HepG2 (cell line): ENCODE measurements at regions not wholly inside any gene's neighbourhood (a gene's known extent, or its start where the extent isn't known, plus 50 kb on each side); places are given as distances from the start of the nearest gene placed in this dataset.

ENCODE experiments used
- ATAC-seq: fragments of 200-7000 bp; cut with Tn5 transposase; 3 replicates; pipeline ENCODE4 v1.9.1; 2020; ENCODE audit warnings: mild to moderate bottlenecking, moderate library complexity
- BruUV-seq: library from RNA; stranded (reverse); fragments of 400-500 nt; replicated peaks from 2 replicates; lab custom pipeline; 2021; lab: Mats Ljungman, UMichigan
- CTCF ChIA-PET: fragments of 300-600 bp; formaldehyde crosslinking; extraction: SDS; loops from one replicate; lab custom pipeline; 2021; ENCODE audit warnings: low total read pairs, inconsistent platforms, low intra/inter-chr PET ratio; lab: Yijun Ruan, JAX
- POLR2A ChIA-PET: fragments of 350-600 bp; sonication (Branson Sonifier 250); formaldehyde crosslinking; loops from one replicate; lab custom pipeline; 2020; ENCODE audit warnings: antibody characterized with exemption, inconsistent platforms; lab: Yijun Ruan, JAX
- DNase-seq: peaks from one replicate; pipeline ENCODE4 v3.0.0-alpha.2; 2015; ENCODE audit warnings: low spot score
- FAIRE-seq: peaks from 3 replicates; lab custom pipeline; 2011; peaks lifted over from hg19 to GRCh38; lab: Jason Lieb, UNC
- H2AFZ ChIP-seq: one replicate; pipeline ENCODE4 v1.6.1; 2011; ENCODE audit warnings: low read length, inconsistent platforms
- H3K27ac ChIP-seq: fragments of 300-600 bp; 3 replicates; pipeline ENCODE4 v1.8.0; 2011; ENCODE audit warnings: mixed run types, mild to moderate bottlenecking, mixed read lengths, low read length, inconsistent platforms; ENCODE audit not compliant: insufficient read depth; ENCODE audit errors: extremely low read length
- H3K27me3 ChIP-seq, 2 experiments: fragments of 200-600 bp in 1 of 2; 2 replicates in 1 of 2; 3 replicates in 1 of 2; pipeline versions ENCODE4 v1.6.0 to v1.8.0; 2011; ENCODE audit warnings: low read length in 2 of 2, mild to moderate bottlenecking in 2 of 2, moderate library complexity in 2 of 2, inconsistent platforms in 1 of 2; ENCODE audit not compliant: insufficient read depth in 2 of 2, control insufficient read depth in 1 of 2
- H3K36me3 ChIP-seq, 2 experiments: fragments of 200-600 bp in 1 of 2; replicated peaks in 1 of 2; 2 replicates in 1 of 2; 3 replicates in 1 of 2; pipeline versions ENCODE4 v1.5.1 to v1.8.0; 2011; ENCODE audit warnings: low read length in 2 of 2, inconsistent platforms in 1 of 2; ENCODE audit not compliant: insufficient read depth in 2 of 2, control insufficient read depth in 1 of 2
- H3K4me1 ChIP-seq: 2 replicates; pipeline ENCODE4 v1.5.1; 2012; ENCODE audit warnings: low read length, inconsistent platforms; ENCODE audit not compliant: insufficient read depth
- H3K4me2 ChIP-seq: 2 replicates; pipeline ENCODE4 v1.6.0; 2011; ENCODE audit warnings: low read depth, low read length, inconsistent platforms
- H3K4me3 ChIP-seq, 3 experiments: fragments of 200-600 bp in 1 of 3; sonication (generic), shearing (Covaris generic) in 1 of 3; replicated peaks in 1 of 3; 2 replicates each; pipeline ENCODE4 v1.5.1; 2011 to 2016; ENCODE audit warnings: low read length in 3 of 3, inconsistent platforms in 2 of 3, low read depth in 2 of 3, mild to moderate bottlenecking in 2 of 3, control low read depth in 1 of 3, mixed read lengths in 1 of 3; ENCODE audit not compliant: insufficient read depth in 1 of 3
- H3K79me2 ChIP-seq: one replicate; pipeline ENCODE4 v1.6.1; 2011; ENCODE audit warnings: low read length, inconsistent platforms; ENCODE audit not compliant: insufficient read depth
- H3K9ac ChIP-seq: 2 replicates; pipeline ENCODE4 v1.6.0; 2011; ENCODE audit warnings: mild to moderate bottlenecking, low read depth, low read length, inconsistent platforms; ENCODE audit not compliant: insufficient read depth
- H3K9me3 ChIP-seq: 2 replicates; pipeline ENCODE4 v1.5.1; 2012; ENCODE audit warnings: mild to moderate bottlenecking, low read length
- H4K20me1 ChIP-seq: 2 replicates; pipeline ENCODE4 v1.6.0; 2011; ENCODE audit warnings: inconsistent platforms, mild to moderate bottlenecking, low read length, moderate library complexity; ENCODE audit not compliant: insufficient read depth
- ASH2L ChIP-seq: fragments of 300-600, 200-600 bp; sonication (generic); IDR thresholded peaks from 2 replicates; pipeline ENCODE4 v1.7.0; 2017; ENCODE audit warnings: low read depth, mild to moderate bottlenecking, moderate library complexity, mixed read lengths, low read length; ENCODE audit not compliant: insufficient read length
- LCORL ChIP-seq, 2 experiments: fragments of 450-650 bp in 1 of 2; sonication (generic) in 1 of 2; formaldehyde crosslinking in 1 of 2; IDR thresholded peaks; 2 replicates each; pipeline versions ENCODE4 v1.5.0 to v1.6.1; 2017 to 2020; ENCODE audit warnings: antibody characterized with exemption in 1 of 2, missing genetic modification reagents in 1 of 2
- MIER2 ChIP-seq: IDR thresholded peaks from 2 replicates; pipeline ENCODE4 v1.6.1; 2016; ENCODE audit warnings: missing biosample characterization, missing genetic modification reagents
- TFDP1 ChIP-seq: IDR thresholded peaks from 2 replicates; pipeline ENCODE4 v1.6.1; 2016; ENCODE audit warnings: missing compliant biosample characterization, missing genetic modification reagents, borderline replicate concordance
- ZNF234 ChIP-seq: sonication (generic); formaldehyde crosslinking; conservative IDR thresholded peaks from 2 replicates; pipeline ENCODE4 v1.5.1; 2020; ENCODE audit warnings: mild to moderate bottlenecking, missing genetic modification reagents
- ZNF251 ChIP-seq: sonication (generic); formaldehyde crosslinking; IDR thresholded peaks from 2 replicates; pipeline ENCODE4 v1.9.0; 2021; ENCODE audit warnings: mild to moderate bottlenecking, missing genetic modification reagents
- ZNF713 ChIP-seq: sonication (generic); formaldehyde crosslinking; IDR thresholded peaks from 2 replicates; pipeline ENCODE4 v1.4.0; 2020; ENCODE audit warnings: mild to moderate bottlenecking, missing genetic modification reagents
- whole genome bisulfite sequencing: methylation state at CpG from one replicate; pipeline ENCODE4 v1.1.6; 2017; ENCODE audit warnings: low lambda C conversion rate; 5-methylcytosine and 5-hydroxymethylcytosine counted together
- in situ Hi-C: cut with HindIII; loops from 2 replicates; pipeline ENCODE4 v1.10.0; 2017; ENCODE audit warnings: low pct_unique_long_range_greater_than_20kb; ENCODE audit not compliant: extremely low pct_ligation_motif_present
- intact Hi-C: fragments of 100-400 bp; cut with micrococcal nuclease; formaldehyde crosslinking; loops from one replicate; pipeline ENCODE4 v1.10.0; 2022; ENCODE audit not compliant: unreplicated experiment
- TF ChIP-seq, protein P1 (sequence below): sonication (generic); formaldehyde crosslinking; IDR thresholded peaks from 2 replicates; pipeline ENCODE4 v1.5.0; 2020; ENCODE audit warnings: mild to moderate bottlenecking, missing genetic modification reagents

DNA sequence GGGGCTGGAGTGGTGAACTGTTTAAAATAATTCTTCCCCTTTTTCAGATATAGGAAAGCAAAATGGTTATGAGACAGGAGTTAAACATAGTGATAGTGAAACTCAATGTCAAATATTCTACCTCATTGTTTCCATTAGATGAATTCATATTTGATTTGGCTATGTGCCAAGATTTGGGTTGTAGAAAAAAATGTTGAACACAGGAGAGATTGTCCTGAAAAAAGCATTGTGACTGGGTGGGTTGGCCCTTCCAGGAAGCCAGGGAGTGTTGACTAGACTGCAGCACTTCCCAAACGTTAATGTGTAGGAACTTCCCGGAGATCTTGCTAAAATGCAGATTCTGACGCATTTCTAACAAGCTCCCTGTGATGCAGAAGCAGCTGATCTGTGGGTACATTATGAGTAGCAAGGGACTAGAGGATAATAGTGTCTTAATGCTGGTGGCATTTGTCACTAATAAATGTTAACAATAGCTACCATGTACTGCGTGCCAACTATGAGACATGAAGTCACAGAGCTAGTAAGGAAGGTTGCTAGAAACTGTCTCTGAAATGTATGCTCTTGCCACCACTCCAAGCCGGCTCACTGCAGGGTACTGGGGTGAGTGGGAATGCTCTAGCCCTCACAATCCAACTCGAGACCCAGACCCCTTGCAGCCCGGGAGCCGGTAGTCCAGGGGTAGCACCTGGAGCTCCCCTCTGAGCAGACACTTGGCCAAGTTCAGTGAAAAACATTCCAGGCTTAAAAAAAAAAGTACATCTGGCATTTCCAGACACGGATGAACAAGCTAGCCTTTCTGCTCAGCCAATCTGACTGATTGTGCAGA, 120.6 kb downstream of the CD47 start:
- Histone ChIP-seq H4K20me1 (no peaks in the 10 kb centered on the region), H3K79me2 (no peaks in the 10 kb centered on the region), H2AFZ (no peak overlapping the region), H3K27ac (no peak overlapping the region), H3K4me1 (peaks cover 14% of the 10 kb centered on the region; the same call in 1 of the 2 replicates), H3K27me3 (no peaks in the 10 kb centered on the region; a peak in 1 of 5 replicates), H3K36me3 (no peaks in the 10 kb centered on the region), H3K9ac (no peak overlapping the region), H3K4me2 (no peak overlapping the region), H3K4me3 (no peak overlapping the region), H3K9me3 (no peaks in the 10 kb centered on the region)
- TF ChIP-seq ZNF234 (CRISPR knock-in tag) (no peak), LCORL (IDR thresholded peaks at IDR 0.05) (peak; percentile 58; the same call in 1 of the 2 replicates), LCORL (CRISPR knock-in tag; IDR thresholded peaks at IDR 0.05) (no peak)
- ChIA-PET POLR2A (no interaction called here), CTCF (no interaction called here)
- DNase-seq (peak; percentile 21), FAIRE-seq (no peak), ATAC-seq (no peak)
- intact Hi-C loops (no loop called here), in situ Hi-C loops (no loop called here)
- 11% methylated on average over 9 of the region's 9 CpGs for WGBS
- BruUV-seq: no TSS peak

GRCh38 chr3:107969525-107969924, 121.3 kb downstream of the CD47 start:
- Histone ChIP-seq H3K4me3 (no peak overlapping the region), H3K4me1 (peaks cover 14% of the 10 kb centered on the region; the same call in 1 of the 2 replicates), H3K36me3 (no peaks in the 10 kb centered on the region), H3K9me3 (no peaks in the 10 kb centered on the region), H4K20me1 (no peaks in the 10 kb centered on the region), H3K27me3 (no peaks in the 10 kb centered on the region; a peak in 1 of 5 replicates), H3K9ac (no peak overlapping the region), H3K79me2 (no peaks in the 10 kb centered on the region), H3K27ac (no peak overlapping the region), H2AFZ (no peak overlapping the region), H3K4me2 (no peak overlapping the region)
- TF ChIP-seq, protein P1, sequence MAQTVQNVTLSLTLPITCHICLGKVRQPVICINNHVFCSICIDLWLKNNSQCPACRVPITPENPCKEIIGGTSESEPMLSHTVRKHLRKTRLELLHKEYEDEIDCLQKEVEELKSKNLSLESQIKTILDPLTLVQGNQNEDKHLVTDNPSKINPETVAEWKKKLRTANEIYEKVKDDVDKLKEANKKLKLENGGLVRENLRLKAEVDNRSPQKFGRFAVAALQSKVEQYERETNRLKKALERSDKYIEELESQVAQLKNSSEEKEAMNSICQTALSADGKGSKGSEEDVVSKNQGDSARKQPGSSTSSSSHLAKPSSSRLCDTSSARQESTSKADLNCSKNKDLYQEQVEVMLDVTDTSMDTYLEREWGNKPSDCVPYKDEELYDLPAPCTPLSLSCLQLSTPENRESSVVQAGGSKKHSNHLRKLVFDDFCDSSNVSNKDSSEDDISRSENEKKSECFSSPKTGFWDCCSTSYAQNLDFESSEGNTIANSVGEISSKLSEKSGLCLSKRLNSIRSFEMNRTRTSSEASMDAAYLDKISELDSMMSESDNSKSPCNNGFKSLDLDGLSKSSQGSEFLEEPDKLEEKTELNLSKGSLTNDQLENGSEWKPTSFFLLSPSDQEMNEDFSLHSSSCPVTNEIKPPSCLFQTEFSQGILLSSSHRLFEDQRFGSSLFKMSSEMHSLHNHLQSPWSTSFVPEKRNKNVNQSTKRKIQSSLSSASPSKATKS: no peak
- no peak for TF ChIP-seq TFDP1
- no peak for TF ChIP-seq ZNF251 (CRISPR knock-in tag)
- no peak for TF ChIP-seq ASH2L
- no peak for TF ChIP-seq ZNF713
- TF ChIP-seq MIER2 (CRISPR knock-in tag): no peak
- DNase-seq (no peak), FAIRE-seq (no peak), ATAC-seq (no peak)
- intact Hi-C loops: no loop called here
- in situ Hi-C loops: no loop called here
- BruUV-seq: no TSS peak
- POLR2A ChIA-PET: no interaction called here
- CTCF ChIA-PET: no interaction called here
- WGBS: 32% methylated on average over 3 of the region's 4 CpGs
